Stomach (tissue), 8 donors: ENCODE measurements at regions not wholly inside any gene's neighbourhood (a gene's known extent, or its start where the extent isn't known, plus 50 kb on each side); places are given as distances from the start of the nearest gene placed in this dataset.

Experiments used
- DNase-seq, 2 donors: peaks; one replicate each; pipeline versions ENCODE4 v3.0.0 to v3.0.0-alpha.2; 2013 to 2019
- H3K27ac ChIP-seq, 5 donors: fragments of 200-600 bp in 4 of 5; sonication (generic) in 4 of 5; one replicate each; pipeline ENCODE4 v1.5.1; 2013 to 2019; ENCODE audit warnings: mild to moderate bottlenecking in 1 of 5, moderate library complexity in 1 of 5
- H3K27me3 ChIP-seq, 3 donors: fragments of 200-600 bp; sonication (generic); one replicate each; pipeline ENCODE4 v1.5.1; 2017 to 2019; ENCODE audit warnings: mixed run types in 1 of 3
- H3K36me3 ChIP-seq, 4 donors: fragments of 200-600 bp; sonication (generic); 1 replicate in 3 of 4; 2 replicates in 1 of 4; pipeline ENCODE4 v1.5.1; 2016 to 2019
- H3K4me1 ChIP-seq, 4 donors: fragments of 200-600 bp; sonication (generic); one replicate each; pipeline ENCODE4 v1.5.1; 2016 to 2019
- H3K4me3 ChIP-seq, 4 donors: fragments of 200-600 bp; sonication (generic) in 3 of 4; one replicate each; pipeline ENCODE4 v1.5.1; 2016 to 2019; ENCODE audit warnings: mild to moderate bottlenecking in 1 of 4
- H3K9me3 ChIP-seq, 4 donors: fragments of 200-600 bp; sonication (generic); one replicate each; pipeline ENCODE4 v1.5.1; 2016 to 2019
- EP300 ChIP-seq: sonication (generic); formaldehyde crosslinking; IDR thresholded peaks from one replicate; pipeline ENCODE4 v1.6.1; 2017; ENCODE audit warnings: antibody characterized with exemption
- POLR2A ChIP-seq, 4 donors: fragments of 450-650 bp; IDR thresholded peaks; one replicate each; pipeline ENCODE4 v1.6.1; 2016; ENCODE audit warnings: antibody characterized with exemption in 4 of 4, control low read depth in 2 of 4, mild to moderate bottlenecking in 1 of 4, moderate library complexity in 1 of 4
- POLR2AphosphoS5 ChIP-seq, 3 donors: sonication (generic); formaldehyde crosslinking; IDR thresholded peaks; one replicate each; pipeline ENCODE4 v1.6.1; 2016; ENCODE audit warnings: antibody characterized with exemption in 3 of 3
- WGBS, 5 donors: extraction: QIAGEN DNeasy Blood & Tissue Kit in 3 of 5; methylation state at CpG; one replicate each; pipeline versions ENCODE4 v1.1.5 to v1.1.7; 2013 to 2018; 5-methylcytosine and 5-hydroxymethylcytosine counted together
- intact Hi-C: fragments of 100-400 bp; cut with DNase I; formaldehyde crosslinking; loops from one replicate; pipeline ENCODE4 v1.15.1; 2023; ENCODE audit warnings: low total_unique reads
- TF ChIP-seq, protein P1 (sequence below), 7 experiments: fragments of 450-650 bp in 4 of 7; fragments of 200-600 bp in 3 of 7; sonication (generic) in 3 of 7; IDR thresholded peaks; one replicate each; pipeline ENCODE4 v1.5.1; 2016 to 2019; ENCODE audit warnings: antibody characterized with exemption in 7 of 7, control low read depth in 2 of 7, mild to moderate bottlenecking in 1 of 7
- donor health status: healthy with polysubstance abuse.
- donor health status: Bipolar disorder and iron deficiency.
- donor health status: healthy.

DNA sequence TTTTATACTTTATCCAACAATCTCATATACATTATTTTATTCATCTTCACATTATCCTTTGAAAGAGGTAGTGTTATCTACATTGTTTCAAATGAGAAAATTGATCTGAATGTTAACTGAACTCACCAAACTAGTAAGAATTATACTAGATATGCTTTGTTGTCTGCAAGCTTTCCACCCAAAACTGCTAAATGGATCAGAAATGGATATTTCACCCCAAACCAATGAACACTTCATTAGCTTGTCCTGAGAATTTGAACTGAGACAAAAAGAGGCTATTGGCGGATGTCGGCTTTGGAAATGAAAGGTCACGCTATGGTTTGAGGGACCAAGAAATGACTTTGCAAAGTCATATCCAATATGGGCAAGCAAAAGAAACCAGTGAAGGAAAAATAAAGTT is 201.9 kb upstream of the TRPM3 start:
- WGBS, 5 donors: 96 to 98% (median 96%) methylated on average over 3 of the region's 3 CpGs
- H3K4me1 ChIP-seq: no peaks in the 10 kb centered on the region
- no peak overlapping the region for H3K4me3 ChIP-seq
- no peak for DNase-seq
- no peaks in the 10 kb centered on the region for H3K27me3 ChIP-seq
- intact Hi-C loops: no loop called here
- TF ChIP-seq, protein P1, sequence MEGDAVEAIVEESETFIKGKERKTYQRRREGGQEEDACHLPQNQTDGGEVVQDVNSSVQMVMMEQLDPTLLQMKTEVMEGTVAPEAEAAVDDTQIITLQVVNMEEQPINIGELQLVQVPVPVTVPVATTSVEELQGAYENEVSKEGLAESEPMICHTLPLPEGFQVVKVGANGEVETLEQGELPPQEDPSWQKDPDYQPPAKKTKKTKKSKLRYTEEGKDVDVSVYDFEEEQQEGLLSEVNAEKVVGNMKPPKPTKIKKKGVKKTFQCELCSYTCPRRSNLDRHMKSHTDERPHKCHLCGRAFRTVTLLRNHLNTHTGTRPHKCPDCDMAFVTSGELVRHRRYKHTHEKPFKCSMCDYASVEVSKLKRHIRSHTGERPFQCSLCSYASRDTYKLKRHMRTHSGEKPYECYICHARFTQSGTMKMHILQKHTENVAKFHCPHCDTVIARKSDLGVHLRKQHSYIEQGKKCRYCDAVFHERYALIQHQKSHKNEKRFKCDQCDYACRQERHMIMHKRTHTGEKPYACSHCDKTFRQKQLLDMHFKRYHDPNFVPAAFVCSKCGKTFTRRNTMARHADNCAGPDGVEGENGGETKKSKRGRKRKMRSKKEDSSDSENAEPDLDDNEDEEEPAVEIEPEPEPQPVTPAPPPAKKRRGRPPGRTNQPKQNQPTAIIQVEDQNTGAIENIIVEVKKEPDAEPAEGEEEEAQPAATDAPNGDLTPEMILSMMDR (IDR thresholded peaks at IDR 0.05): no peak
- TF ChIP-seq EP300 (no peak), POLR2A (IDR thresholded peaks at IDR 0.05) (no peak), POLR2AphosphoS5 (IDR thresholded peaks at IDR 0.05) (no peak)
- no peak overlapping the region for H3K27ac ChIP-seq
- H3K9me3 ChIP-seq: no peaks in the 10 kb centered on the region
- no peaks in the 10 kb centered on the region for H3K36me3 ChIP-seq

DNA sequence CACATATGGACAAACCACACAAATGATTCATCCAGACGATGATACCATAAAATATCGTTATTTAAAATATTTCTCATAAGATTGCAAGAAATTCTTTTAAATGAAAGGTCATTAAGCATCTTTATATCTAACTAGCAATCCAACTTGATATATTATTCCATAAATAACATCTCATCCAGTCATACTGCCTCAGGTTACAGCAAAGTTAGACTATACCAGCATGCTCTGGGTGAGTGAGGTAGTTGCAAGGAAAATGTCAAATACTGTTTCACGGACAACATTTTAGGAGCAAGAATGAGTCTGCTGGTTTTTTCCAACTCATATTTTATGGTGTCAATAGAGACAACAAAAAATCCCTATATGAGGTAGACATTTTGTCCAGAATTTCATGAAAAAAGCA is 200.9 kb upstream of the TRPM3 start:
- no peak for DNase-seq
- Histone ChIP-seq H3K27ac (no peak overlapping the region), H3K4me1 (no peaks in the 10 kb centered on the region), H3K4me3 (no peak overlapping the region), H3K36me3 (no peaks in the 10 kb centered on the region), H3K27me3 (no peaks in the 10 kb centered on the region), H3K9me3 (no peaks in the 10 kb centered on the region)
- intact Hi-C loops: no loop called here
- TF ChIP-seq, protein P1 (IDR thresholded peaks at IDR 0.05): no peak
- no peak for TF ChIP-seq EP300
- TF ChIP-seq POLR2AphosphoS5 (IDR thresholded peaks at IDR 0.05): no peak
- no peak for TF ChIP-seq POLR2A (IDR thresholded peaks at IDR 0.05)
- WGBS, 5 donors: 84 to 92% (median 91%) methylated on average over 3 of the region's 3 CpGs

DNA sequence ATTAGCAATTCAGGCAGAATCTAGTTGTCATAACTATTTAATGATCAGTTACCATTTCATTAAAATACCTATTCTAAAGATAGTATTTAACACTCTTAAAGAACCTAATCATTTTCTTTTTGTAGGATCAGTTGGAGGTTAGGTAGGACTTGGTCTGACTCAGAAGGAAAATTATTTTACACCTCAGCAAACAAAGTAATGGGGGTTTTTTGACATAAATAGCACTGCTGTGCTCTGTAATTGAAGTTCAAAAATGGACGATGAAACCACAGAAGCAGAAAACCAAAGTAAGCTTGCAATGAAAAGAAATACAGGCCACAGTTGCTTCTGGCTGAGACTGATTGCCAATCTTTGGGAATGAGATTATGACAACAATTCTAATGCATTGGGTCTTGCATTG is 187.0 kb upstream of the TRPM3 start:
- intact Hi-C loops: no loop called here
- Histone ChIP-seq H3K27ac (no peak overlapping the region), H3K4me3 (no peak overlapping the region), H3K27me3 (no peaks in the 10 kb centered on the region), H3K4me1 (no peaks in the 10 kb centered on the region), H3K9me3 (no peaks in the 10 kb centered on the region), H3K36me3 (no peaks in the 10 kb centered on the region)
- TF ChIP-seq POLR2A (IDR thresholded peaks at IDR 0.05) (no peak), EP300 (no peak), POLR2AphosphoS5 (IDR thresholded peaks at IDR 0.05) (no peak)
- TF ChIP-seq, protein P1 (IDR thresholded peaks at IDR 0.05): no peak
- 88 to 95% (median 89%) methylated on average over 1 of the region's 1 CpG for WGBS, 5 donors
- DNase-seq: no peak

DNA sequence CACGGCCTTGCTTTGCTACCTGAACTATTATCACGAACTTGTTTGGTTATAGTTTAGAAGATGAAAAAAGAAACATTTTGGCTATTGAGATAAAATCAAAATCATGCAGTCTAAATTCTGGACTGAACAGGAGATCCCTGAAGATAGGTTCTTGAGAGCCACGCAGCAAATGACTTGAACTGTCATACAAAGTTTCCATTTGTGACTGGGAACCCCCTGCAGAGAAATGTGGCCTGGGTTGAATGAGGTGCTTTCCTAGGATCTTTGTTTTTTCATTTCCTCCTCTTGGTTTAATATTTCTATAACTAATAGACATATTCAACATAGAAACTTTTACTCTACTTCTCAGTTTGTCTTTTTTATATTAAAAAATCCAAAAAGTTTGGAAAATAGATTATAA is 184.7 kb upstream of the TRPM3 start:
- TF ChIP-seq, protein P1 (IDR thresholded peaks at IDR 0.05): no peak
- TF ChIP-seq EP300 (no peak), POLR2A (IDR thresholded peaks at IDR 0.05) (no peak), POLR2AphosphoS5 (IDR thresholded peaks at IDR 0.05) (no peak)
- Histone ChIP-seq H3K9me3 (no peaks in the 10 kb centered on the region), H3K4me1 (no peaks in the 10 kb centered on the region), H3K27me3 (no peaks in the 10 kb centered on the region), H3K36me3 (no peaks in the 10 kb centered on the region), H3K4me3 (no peak overlapping the region), H3K27ac (no peak overlapping the region)
- intact Hi-C loops: no loop called here
- no peak for DNase-seq
- WGBS, 5 donors: 67 to 74% (median 72%) methylated on average over 3 of the region's 3 CpGs

DNA sequence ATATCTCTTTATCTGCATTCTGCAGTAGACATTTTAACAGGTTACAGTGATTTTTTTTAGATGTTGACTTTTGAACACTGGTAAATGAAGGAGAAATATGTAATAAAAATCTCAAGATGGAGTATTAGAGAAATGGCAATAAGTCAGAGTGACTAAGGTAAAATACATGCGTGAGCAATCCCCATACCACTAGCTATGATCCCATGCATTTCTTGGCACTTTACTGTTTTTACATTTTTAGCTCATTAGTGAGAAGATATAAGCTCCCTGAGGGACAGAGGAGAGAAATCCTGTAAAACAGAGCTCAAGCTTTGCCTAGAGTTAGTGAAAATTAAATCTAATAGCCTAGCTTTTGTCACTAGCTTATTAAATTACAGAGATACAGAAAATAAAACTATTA is 181.9 kb upstream of the TRPM3 start:
- no peaks in the 10 kb centered on the region for H3K36me3 ChIP-seq
- DNase-seq: no peak
- WGBS, 5 donors: 93 to 100% (median 98%) methylated on average over 1 of the region's 1 CpG
- H3K27ac ChIP-seq: no peak overlapping the region
- no peaks in the 10 kb centered on the region for H3K9me3 ChIP-seq
- TF ChIP-seq POLR2A (IDR thresholded peaks at IDR 0.05): no peak
- no peak for TF ChIP-seq EP300
- no peak for TF ChIP-seq POLR2AphosphoS5 (IDR thresholded peaks at IDR 0.05)
- TF ChIP-seq, protein P1 (IDR thresholded peaks at IDR 0.05): no peak
- H3K4me1 ChIP-seq: no peaks in the 10 kb centered on the region
- no peak overlapping the region for H3K4me3 ChIP-seq
- H3K27me3 ChIP-seq: no peaks in the 10 kb centered on the region
- intact Hi-C loops: no loop called here
